Neural progenitor cell (in vitro differentiated cells): ENCODE measurements at regions not wholly inside any gene's neighbourhood (a gene's known extent, or its start where the extent isn't known, plus 50 kb on each side); places are given as distances from the start of the nearest gene placed in this dataset.

Source experiments
- CTCF ChIP-seq: fragments of 200-600 bp; sonication (generic); IDR thresholded peaks from 2 replicates; pipeline ENCODE4 v1.5.1; 2017; ENCODE audit warnings: antibody characterized with exemption, mild to moderate bottlenecking
- EZH2 ChIP-seq: fragments of 200-600 bp; sonication (generic); IDR thresholded peaks from 2 replicates; pipeline ENCODE4 v1.6.1; 2017; ENCODE audit warnings: antibody characterized with exemption, mild to moderate bottlenecking, moderate library complexity

GRCh38 chr3:163879172-163879571 lies 1199.1 kb downstream of the SI start:
- TF ChIP-seq CTCF (no peak), EZH2 (no peak)
